Hematopoietic multipotent progenitor cell treated with erythropoietin and hydrocortisone succinate and interleukin-3 and kit ligand, for 8 days (in vitro differentiated cells): ENCODE measurements at regions not wholly inside any gene's neighbourhood (a gene's known extent, or its start where the extent isn't known, plus 50 kb on each side); places are given as distances from the start of the nearest gene placed in this dataset.

Experiments used
- DNase-seq: peaks from one replicate; pipeline ENCODE4 v3.0.0-alpha.2; 2015

DNA sequence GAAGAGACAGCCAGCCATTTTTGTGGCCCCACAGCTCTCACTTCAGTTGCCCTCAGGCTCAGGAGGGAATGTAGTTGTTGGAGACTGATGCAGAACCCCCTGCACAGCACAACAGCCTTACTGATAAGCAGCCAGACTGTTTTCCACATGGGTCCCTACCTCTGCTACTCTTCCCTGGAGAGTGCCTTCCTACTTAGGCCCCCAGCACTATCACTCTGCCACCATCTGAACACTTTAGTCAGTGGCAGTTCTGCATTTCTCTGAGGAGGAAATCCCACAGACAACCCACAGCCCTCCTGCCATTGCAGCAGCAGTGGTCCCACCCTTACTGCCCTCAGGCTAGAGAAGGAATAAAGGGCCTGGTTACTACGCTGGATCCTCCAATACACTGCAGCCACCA is 61.8 kb upstream of the PTPRD start:
- no peak for DNase-seq

DNA sequence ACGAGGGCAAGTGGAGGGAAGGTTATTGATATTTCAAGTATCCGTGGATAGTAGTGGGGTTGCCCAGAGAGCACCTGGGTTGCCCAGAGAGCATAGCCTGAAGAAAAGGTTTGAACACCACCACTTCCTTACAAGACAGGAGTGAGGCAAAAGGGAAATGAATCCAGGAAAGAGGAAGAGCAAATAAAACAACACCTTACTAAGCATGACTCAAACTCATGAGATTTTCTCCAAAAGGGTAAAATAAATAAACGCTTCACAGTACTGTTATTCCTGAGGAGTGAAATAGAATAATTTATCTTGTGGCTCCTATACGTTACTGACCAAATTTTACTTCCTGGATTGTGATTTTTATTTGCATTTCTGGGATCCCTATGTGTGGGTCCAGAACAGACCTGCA is 65.2 kb upstream of the PTPRD start:
- no peak for DNase-seq

DNA sequence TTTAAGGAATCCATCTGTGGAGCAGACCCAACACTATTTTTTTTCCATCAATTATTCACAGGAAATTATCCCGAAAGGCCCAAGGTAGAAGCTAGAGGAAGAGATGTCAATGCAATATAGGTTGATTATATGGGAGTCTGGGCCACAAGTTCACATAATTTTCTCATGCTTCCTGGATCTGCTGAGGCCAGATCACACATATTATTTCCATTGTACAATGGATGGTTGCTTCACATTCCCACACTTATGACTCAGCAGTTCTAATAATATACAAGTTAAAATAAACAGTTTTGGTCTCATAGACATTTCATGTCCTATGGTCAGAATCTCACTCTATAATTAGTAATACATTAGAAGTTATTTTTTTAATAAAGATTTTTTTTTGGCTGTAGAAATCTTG is 66.0 kb upstream of the PTPRD start:
- DNase-seq, result no peak

DNA sequence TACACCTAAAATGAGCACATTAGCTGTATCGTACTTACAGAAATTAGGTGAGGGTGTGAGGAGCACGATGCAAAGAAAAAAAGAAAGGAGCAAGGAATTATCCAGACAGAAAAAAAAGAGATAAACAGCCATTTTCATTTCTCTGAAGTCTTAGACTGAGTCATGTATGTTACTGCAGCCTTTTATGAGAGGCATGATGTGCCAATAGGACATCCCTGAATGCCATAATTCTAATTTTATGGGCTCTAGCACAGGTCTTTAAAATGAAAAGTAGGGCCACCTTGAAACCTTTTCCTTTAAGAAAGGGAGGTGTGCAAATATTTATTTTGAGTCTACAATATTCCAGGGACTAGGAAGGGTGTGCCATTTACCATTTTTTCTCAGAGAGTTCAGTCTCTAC is 74.1 kb upstream of the PTPRD start:
- no peak for DNase-seq

- no peak for DNase-seq
Measured at GRCh38 chr9:10690546-10690945, 77.7 kb upstream of the PTPRD start.

DNA sequence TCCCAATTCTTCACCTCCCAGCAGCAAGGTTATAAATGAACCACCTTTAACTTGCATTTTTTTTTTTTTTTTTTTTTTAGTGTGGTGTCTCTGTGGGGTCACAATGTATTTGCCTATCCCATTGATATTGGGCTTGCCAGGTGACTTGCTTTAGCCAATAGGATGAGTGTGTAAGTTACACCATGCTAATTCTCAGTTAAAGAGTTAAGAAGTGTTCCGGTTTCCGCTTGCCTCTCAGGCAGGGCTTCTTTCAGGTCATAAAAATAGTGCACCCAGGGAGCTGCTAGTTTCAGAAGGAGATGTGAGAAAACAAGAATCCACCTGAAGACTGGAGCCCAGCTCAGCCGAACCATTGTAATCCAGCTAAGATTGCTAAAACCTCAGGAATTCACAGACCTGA is 84.2 kb upstream of the PTPRD start:
- no peak for DNase-seq

DNA sequence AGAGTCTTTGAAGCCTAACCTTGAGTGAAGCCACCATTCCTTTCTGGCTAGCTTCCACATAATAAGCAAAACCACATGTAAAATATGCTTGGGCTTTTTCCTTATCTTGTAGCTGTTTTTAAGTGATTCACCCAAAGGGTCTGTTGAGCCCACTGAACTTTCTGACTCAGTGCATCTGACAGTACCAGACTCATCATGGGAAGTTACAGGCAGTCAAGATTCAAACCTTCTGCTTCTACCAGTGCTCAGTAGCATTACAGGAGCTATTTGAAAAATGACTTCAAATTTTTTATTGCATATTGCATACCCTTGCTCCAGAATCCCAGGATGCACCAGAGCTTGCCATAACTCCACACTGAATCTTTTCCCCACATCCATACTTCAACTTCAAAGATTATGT is 87.5 kb upstream of the PTPRD start:
- DNase-seq, result no peak

- DNase-seq, result no peak
Measured at GRCh38 chr9:10700915-10701314, 88.1 kb upstream of the PTPRD start.

DNA sequence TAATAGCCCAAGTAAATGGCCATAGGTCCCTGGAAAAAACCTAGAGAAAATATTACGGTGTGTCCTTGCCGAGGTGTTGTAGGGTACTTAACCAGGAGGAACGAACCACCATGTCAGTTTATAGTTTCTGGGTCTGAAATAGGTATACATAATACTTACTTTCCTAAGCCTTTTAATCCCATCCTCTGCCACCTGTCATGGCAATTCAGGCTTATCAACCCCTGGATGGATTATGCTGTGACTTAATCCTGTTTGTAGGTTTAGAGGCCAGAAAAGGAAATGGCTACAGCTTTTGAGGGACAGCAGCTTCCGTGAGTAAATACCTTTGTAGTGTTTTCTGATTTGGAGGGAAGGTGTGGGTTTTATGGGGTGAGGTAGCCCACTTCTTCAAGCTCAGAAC is 89.1 kb upstream of the PTPRD start:
- no peak for DNase-seq

GRCh38 chr9:10703139-10703538 is 90.3 kb upstream of the PTPRD start:
- DNase-seq, result no peak

GRCh38 chr9:10704720-10705119 is 91.9 kb upstream of the PTPRD start:
- DNase-seq, result no peak

DNA sequence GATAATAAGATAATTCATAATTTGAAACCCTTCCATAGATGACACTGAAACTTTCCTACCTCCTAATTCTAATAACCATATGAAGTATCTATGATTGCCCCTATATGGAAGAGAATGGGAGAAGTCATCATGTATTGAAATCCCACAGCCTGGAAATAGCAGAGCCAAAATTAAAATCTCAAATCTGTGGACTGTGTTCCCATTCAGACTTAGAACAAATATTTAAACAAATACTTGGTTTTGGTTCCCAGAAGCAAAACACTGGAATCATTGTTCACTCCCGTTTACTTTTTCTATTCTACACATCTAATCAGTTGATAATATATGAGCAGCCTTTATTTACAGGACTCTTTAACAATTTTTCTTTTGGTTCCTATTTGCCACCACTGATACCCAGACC is 92.6 kb upstream of the PTPRD start:
- no peak for DNase-seq

DNA sequence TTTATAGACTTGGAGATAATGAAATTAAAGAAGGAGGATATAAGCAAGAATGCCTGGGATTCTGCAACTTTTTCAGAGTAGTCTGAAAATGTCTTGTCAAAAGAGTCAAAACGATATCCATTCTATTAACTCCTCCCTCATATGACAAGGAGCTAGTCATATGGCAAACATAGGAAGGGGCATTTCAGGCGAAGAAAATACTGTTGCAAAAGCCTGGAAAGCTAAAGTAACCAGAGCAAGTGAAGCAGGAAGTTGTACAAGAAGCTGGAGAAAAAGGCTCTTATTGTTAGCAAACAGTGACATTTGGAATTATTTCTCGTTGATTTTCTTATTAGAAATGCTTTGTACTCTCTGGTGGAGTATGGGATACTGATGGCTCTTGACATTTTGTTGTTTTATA is 94.0 kb upstream of the PTPRD start:
- no peak for DNase-seq

DNA sequence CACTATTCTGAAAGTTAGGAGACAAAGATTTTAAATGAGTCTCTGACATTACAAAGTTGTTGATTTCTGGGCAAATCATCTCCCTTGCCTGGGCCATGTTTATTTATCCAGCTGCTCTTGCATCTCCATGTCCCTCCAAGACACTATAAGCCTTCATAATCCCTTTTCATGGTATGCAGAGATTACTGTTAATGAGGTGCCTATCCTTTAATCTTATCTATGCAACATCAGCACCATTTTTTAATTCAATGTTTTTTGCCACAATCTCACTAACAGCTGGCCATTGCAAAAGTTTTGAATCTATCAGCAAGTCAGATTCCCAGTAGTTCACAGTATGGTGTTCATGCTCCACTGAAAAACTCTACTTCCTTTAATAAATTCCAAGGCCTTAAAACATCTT is 108.5 kb upstream of the PTPRD start:
- no peak for DNase-seq

GRCh38 chr9:10729213-10729612 is 116.4 kb upstream of the PTPRD start:
- no peak for DNase-seq

GRCh38 chr9:10744669-10745068 is 131.9 kb upstream of the PTPRD start:
- no peak for DNase-seq

DNA sequence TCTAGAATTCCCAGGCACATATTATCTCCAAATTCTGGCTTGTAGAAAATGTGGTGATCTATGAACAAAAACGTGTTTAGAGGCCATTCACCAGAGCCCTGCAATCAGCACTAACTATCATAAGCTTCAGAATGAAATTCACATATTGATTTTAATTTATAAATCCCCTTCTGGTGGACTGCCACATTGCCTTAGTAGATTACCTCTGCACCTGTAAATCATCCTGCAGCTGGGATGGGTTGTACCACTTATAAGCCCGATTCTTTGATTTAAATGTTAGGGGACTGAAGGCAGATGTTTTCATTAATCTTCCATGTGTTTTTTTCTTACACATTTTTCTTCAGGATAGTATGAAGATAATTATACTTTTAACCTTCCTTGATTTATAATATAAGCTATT is 140.7 kb upstream of the PTPRD start:
- DNase-seq, result no peak

GRCh38 chr9:10764481-10764880 is 151.7 kb upstream of the PTPRD start:
- no peak for DNase-seq

- no peak for DNase-seq
Measured at GRCh38 chr9:10773136-10773535, 160.3 kb upstream of the PTPRD start.

DNA sequence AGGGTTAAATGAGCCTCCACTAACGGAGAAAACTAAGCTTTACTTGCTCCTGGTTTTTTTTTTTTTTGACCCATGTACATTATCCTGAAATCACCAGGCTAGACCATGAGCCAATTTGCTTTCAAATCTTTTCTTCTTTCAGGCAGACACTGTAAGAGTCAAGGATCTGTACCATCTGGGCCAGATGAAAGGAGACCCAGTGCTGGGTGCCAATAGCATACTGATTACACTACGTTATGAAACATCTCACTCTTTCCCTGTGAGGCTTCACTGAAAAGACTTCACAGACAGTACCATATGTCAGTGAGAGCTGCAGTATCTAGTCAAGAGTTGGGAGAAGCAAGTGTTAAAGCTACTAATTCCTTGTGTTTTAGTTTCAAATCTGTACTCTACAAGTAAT is 161.2 kb upstream of the PTPRD start:
- DNase-seq, result no peak

DNA sequence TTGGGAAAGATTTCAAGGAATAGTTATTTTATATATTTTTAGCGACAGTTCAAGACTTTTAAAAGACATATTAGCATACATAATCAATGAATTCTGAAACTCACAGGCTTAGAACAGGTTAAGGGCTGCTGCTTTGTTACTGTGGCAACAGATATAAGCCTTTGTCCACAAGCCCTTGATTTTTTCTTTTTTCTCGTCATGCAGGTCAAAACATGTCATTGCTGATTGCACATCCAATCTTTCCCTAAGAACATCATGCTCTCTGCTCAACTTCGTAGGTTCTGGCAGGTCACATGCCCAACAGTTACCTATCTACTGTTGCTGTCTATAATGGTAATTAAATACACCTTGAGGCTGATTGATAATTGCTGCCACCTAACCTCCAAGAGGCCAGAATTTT is 172.5 kb upstream of the PTPRD start:
- no peak for DNase-seq

GRCh38 chr9:10793306-10793705 is 180.5 kb upstream of the PTPRD start:
- DNase-seq, result no peak

- DNase-seq, result no peak
Measured at GRCh38 chr9:10804486-10804885, 191.7 kb upstream of the PTPRD start.

- DNase-seq, result no peak
Measured at GRCh38 chr9:10806868-10807267, 194.1 kb upstream of the PTPRD start.

DNA sequence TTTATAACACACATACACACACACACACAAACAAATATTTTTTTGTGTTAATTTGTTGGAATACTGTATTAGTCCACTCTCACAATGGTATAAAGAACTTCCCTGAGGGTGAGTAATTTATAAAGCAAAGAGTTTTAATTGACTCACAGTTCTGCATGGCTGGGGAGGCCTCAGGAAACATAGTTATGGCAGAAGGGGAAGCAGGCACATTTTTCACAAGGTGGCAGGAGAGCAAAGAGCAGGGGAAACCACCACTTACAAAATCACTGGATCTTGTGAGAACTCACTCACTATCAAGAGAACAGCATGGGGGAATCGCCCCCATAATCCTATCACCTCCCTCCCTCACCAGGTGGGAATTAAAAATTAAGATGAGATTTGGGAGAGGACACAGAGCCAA is 205.4 kb upstream of the PTPRD start:
- DNase-seq, result no peak

DNA sequence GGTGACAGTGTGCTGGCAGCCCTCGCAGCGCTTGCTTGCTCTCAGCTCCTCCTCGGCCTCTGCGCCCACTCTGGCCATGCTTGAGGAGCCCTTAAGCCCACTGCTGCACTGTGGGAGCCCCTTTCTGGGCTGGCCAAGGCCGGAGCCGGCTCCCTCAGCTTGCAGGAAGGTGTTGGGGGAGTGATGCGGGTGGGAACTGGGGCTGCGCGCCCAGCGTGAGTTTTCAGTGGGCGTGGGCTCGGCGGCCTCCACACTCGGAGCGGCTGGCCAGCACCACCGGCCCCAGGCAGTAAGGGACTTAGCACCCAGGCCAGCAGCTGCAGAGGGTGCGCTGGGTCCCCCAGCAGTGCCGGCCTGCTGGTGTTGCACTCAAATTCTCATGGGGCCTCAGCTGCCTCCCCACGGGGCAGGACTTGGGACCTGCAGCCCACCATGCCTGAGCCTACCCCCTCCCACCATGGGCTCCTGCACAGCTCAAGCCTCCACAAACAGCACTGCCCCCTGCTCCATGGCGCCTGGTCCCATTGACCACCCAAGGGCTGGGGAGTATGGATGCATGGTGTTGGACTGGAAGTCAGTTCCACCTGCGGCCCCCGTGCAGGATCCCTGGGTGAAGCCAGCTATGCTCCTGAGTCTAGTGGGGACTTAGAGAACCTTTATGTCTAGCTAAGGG is 223.1 kb upstream of the PTPRD start:
- no peak for DNase-seq
